GM23248 (cell line): ENCODE measurements at regions not wholly inside any gene's neighbourhood (a gene's known extent, or its start where the extent isn't known, plus 50 kb on each side); places are given as distances from the start of the nearest gene placed in this dataset.

Experiments
- EZH2 ChIP-seq: fragments of 200-600 bp; sonication (generic); IDR thresholded peaks from 2 replicates; pipeline ENCODE4 v1.6.1; 2018; ENCODE audit warnings: antibody characterized with exemption, mild to moderate bottlenecking; ENCODE audit not compliant: insufficient read depth, poor library complexity, severe bottlenecking
- EZH2phosphoT487 ChIP-seq: fragments of 200-600 bp; sonication (generic); IDR thresholded peaks from 2 replicates; pipeline ENCODE4 v1.6.1; 2018; ENCODE audit warnings: antibody characterized with exemption, moderate library complexity, mild to moderate bottlenecking, low read depth; ENCODE audit not compliant: insufficient read depth

DNA sequence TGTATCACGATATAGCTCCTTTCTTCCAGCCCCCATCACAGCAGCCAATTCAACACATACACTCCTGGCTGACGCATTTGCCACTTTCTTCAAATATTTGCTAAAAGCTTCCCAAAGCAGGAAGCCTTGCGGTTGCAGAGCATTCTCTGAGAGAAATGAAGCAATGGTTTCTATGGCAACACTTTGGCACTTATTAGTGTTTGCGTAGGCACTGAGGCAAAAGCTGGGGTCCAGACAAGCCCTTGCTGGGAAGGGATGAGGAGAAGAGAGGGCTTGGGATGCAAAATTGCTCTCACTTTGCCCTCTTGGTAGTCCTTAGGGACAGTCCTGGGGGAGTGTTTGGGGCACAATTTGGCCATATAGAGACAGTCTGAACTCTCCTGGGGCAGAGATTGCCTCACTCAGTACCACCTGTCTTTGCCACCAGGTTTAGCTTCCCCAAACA lies 55.0 kb upstream of the PAK3 start:
- TF ChIP-seq EZH2phosphoT487 (no peak), EZH2 (no peak)
